Kidney epithelial cell (primary cell): ENCODE measurements at regions not wholly inside any gene's neighbourhood (a gene's known extent, or its start where the extent isn't known, plus 50 kb on each side); places are given as distances from the start of the nearest gene placed in this dataset.

Source experiments
- DNase-seq: peaks from one replicate; pipeline ENCODE4 v3.0.0-alpha.2; 2010; ENCODE audit warnings: low read depth
- H3K27me3 ChIP-seq: 2 replicates; pipeline ENCODE4 v1.6.0; 2011; ENCODE audit warnings: low read length; ENCODE audit not compliant: control insufficient read depth, insufficient read depth
- H3K36me3 ChIP-seq: 2 replicates; pipeline ENCODE4 v1.5.1; 2011; ENCODE audit warnings: low read length; ENCODE audit not compliant: control insufficient read depth, insufficient read depth
- H3K4me3 ChIP-seq: 2 replicates; pipeline ENCODE4 v1.5.1; 2011; ENCODE audit warnings: low read depth, mild to moderate bottlenecking, control low read depth, low read length
- TF ChIP-seq, protein P1 (sequence below): IDR thresholded peaks from 2 replicates; pipeline ENCODE4 v1.5.1; 2011; ENCODE audit warnings: mild to moderate bottlenecking, moderate library complexity, low read length, control low read depth, inconsistent platforms; ENCODE audit not compliant: insufficient read depth, poor library complexity, severe bottlenecking

- TF ChIP-seq, protein P1, sequence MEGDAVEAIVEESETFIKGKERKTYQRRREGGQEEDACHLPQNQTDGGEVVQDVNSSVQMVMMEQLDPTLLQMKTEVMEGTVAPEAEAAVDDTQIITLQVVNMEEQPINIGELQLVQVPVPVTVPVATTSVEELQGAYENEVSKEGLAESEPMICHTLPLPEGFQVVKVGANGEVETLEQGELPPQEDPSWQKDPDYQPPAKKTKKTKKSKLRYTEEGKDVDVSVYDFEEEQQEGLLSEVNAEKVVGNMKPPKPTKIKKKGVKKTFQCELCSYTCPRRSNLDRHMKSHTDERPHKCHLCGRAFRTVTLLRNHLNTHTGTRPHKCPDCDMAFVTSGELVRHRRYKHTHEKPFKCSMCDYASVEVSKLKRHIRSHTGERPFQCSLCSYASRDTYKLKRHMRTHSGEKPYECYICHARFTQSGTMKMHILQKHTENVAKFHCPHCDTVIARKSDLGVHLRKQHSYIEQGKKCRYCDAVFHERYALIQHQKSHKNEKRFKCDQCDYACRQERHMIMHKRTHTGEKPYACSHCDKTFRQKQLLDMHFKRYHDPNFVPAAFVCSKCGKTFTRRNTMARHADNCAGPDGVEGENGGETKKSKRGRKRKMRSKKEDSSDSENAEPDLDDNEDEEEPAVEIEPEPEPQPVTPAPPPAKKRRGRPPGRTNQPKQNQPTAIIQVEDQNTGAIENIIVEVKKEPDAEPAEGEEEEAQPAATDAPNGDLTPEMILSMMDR, result no peak
- no peak for DNase-seq
- Histone ChIP-seq H3K4me3 (no peak overlapping the region), H3K27me3 (no peaks in the 10 kb centered on the region), H3K36me3 (no peaks in the 10 kb centered on the region)
These were observed 58.7 kb upstream of the PAPPA start for GRCh38 chr9:116094846-116095245.

GRCh38 chr9:116095403-116095802 is 58.2 kb upstream of the PAPPA start:
- no peak for DNase-seq
- Histone ChIP-seq H3K36me3 (no peaks in the 10 kb centered on the region), H3K27me3 (no peaks in the 10 kb centered on the region), H3K4me3 (no peak overlapping the region)
- TF ChIP-seq, protein P1, result no peak

GRCh38 chr9:116096046-116096445 is 57.5 kb upstream of the PAPPA start:
- no peak overlapping the region for H3K4me3 ChIP-seq
- DNase-seq, result no peak
- TF ChIP-seq, protein P1, result no peak
- no peaks in the 10 kb centered on the region for H3K27me3 ChIP-seq
- no peaks in the 10 kb centered on the region for H3K36me3 ChIP-seq

DNA sequence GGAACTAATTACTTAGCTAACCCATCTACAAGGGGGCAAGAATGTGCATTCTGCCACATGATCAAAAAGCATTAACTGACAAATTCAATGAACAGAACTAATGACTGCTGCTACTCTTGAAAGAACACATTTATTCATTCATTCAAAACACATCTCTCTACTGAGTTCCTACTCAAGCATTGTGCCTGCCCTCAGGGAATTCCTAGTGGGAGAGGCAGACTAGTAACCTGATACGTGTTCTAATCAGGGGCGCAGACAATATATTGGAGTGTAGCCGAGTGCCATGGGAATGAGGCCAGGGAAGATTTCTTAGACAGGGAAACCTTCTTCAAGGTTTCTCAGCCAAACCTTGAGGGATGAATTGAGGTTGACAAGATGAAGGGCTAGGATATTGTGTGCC is 56.7 kb upstream of the PAPPA start:
- H3K4me3 ChIP-seq, result no peak overlapping the region
- DNase-seq, result no peak
- no peaks in the 10 kb centered on the region for H3K27me3 ChIP-seq
- TF ChIP-seq, protein P1, result no peak
- no peaks in the 10 kb centered on the region for H3K36me3 ChIP-seq

DNA sequence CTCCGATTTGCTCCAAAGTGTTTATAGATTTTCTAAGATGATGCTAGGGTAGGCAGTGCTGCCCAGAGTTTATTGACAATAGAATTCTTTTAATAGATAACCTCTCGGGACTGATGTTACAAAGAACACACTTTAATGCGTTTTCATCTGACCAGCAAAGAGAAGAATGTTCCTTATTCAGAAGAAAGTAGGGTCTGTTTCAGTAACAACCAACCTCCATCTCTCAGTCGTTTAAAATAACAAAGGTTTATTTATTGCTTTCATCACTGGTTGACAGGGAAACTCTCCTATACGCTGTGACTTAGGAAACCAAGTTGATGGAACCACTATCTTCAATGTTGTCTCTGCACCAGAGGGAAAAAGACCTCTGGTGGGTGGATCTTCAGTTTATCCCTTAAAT is 55.1 kb upstream of the PAPPA start:
- Histone ChIP-seq H3K36me3 (no peaks in the 10 kb centered on the region), H3K4me3 (no peak overlapping the region), H3K27me3 (no peaks in the 10 kb centered on the region)
- TF ChIP-seq, protein P1, result no peak
- DNase-seq, result no peak

DNA sequence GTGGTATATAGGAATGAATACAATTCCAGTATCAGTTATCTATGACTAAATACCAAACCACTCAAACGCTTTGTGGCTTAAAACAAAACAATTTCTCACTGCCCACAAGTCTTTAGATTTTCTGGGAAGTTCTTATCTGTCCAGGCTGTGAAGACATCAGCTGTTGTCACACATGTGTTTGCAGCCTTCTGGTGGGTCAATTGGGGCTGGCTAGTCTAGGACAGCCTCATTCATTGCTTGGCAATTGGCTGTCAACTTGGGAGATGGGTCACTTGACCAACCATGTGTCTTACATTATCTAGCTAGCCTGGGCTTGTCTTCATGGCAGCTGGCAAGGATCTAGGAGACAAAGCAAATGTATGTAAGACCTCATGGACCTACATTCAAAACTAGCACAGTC is 53.8 kb upstream of the PAPPA start:
- no peak for DNase-seq
- H3K4me3 ChIP-seq, result no peak overlapping the region
- TF ChIP-seq, protein P1, result no peak
- H3K36me3 ChIP-seq, result no peaks in the 10 kb centered on the region
- no peaks in the 10 kb centered on the region for H3K27me3 ChIP-seq
